LNCAP (cell line): ENCODE measurements at regions not wholly inside any gene's neighbourhood (a gene's known extent, or its start where the extent isn't known, plus 50 kb on each side); places are given as distances from the start of the nearest gene placed in this dataset.

Experiments used
- TF ChIP-seq, protein P1 (sequence below): fragments of 450-650 bp; IDR thresholded peaks from 2 replicates; pipeline ENCODE4 v1.5.1; 2017; ENCODE audit warnings: mild to moderate bottlenecking

DNA sequence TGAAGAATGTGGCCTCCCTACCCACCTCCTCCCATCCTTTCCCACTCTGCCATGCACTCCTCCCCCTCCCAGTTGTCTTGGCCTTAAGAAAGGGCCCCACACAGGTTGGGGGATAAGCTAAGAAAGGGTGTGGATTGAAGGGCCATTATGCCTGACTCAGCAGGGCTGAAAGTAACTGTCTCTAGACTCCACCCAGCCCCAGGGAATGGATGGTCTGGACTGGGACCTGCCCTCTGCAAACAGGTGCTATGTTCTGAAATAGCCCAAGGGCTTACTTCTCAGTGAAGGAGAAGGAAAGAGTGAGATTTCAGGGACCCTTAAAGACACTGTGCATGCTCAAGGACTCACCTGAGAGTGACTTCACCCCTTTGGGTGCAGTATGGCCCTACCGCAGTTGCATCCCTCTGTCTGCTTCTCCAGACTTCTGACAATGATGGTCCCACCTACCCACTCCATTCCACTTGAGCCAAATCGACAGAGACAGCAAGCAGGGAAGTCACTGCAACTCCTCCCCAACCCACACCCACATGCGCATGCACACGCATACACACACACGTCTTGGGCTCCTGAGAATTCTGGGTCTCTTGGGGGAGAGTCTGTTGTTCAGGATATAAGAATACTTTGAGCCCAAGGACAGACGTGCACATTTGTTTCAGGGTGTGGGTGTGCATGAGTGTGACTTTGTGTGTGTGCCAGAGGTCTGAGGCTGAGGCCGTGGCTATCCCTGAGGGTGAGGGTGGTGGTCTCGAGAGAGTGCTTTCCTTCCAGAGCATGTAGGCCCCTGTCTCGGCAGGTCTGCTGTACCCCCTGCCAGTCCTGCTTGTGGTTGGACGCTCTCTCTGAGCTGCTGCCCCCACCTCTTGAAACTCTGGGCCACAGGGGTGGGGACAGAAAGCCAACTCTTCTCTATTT is 231.9 kb downstream of the PTPRU start:
- TF ChIP-seq, protein P1, sequence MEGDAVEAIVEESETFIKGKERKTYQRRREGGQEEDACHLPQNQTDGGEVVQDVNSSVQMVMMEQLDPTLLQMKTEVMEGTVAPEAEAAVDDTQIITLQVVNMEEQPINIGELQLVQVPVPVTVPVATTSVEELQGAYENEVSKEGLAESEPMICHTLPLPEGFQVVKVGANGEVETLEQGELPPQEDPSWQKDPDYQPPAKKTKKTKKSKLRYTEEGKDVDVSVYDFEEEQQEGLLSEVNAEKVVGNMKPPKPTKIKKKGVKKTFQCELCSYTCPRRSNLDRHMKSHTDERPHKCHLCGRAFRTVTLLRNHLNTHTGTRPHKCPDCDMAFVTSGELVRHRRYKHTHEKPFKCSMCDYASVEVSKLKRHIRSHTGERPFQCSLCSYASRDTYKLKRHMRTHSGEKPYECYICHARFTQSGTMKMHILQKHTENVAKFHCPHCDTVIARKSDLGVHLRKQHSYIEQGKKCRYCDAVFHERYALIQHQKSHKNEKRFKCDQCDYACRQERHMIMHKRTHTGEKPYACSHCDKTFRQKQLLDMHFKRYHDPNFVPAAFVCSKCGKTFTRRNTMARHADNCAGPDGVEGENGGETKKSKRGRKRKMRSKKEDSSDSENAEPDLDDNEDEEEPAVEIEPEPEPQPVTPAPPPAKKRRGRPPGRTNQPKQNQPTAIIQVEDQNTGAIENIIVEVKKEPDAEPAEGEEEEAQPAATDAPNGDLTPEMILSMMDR, result no peak

DNA sequence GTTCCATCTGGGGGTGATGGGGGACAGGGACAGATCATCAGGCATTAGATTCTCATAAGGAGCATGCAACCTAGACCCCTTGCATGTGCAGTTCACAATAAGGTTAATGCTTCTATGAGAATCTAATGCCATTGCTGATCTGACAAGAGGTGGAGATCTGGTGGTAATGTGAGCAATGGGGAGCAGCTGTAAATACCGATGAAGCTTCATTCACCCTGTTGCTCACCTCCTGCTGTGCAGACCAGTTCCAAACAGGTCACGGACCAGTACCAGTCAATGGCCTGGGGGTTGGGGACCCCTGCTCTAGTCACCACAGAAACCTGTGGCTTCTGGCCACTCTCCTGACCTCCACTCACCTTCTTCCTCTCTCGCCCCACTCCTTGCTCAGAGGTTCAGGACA is 229.9 kb downstream of the PTPRU start:
- TF ChIP-seq, protein P1, result no peak

DNA sequence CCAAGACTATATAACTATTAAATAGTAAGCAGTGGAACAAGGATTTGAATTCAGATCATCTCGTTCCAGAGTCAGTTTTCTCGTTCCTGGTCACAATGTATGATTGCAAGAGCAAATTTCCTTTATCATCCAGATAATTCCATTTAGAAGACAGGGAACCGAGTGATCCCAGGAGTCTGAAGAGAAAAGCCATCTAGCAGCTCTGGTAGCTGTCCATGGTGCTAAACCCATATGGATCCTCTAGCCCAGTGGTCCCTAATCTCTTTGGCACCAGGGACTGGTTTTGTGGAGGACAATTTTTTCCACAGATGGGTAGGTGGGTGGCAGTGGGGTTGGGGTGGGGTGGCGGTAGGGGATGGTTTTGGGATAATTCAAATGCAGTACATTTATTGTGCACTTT is 229.4 kb downstream of the PTPRU start:
- TF ChIP-seq, protein P1, result no peak

DNA sequence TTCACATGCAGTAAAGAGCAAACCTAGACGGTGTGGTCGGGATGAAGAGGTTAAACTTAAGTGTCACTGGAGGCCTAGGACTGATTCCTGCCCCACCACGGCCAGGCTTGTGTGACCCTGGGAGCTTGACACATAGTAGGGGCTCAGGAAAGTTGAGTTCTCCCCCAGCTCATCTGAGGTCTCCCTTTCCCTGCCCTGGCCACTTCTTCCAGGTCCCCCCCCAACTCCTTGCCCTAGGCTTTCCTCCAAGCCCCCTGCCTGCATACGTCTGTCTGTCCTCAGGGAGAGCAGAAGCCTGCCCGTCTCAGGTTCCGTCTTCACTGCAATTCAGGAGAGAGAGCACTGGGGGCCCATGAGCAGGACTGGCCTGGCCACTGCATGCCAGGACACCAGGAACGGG is 225.8 kb downstream of the PTPRU start:
- TF ChIP-seq, protein P1, result no peak

DNA sequence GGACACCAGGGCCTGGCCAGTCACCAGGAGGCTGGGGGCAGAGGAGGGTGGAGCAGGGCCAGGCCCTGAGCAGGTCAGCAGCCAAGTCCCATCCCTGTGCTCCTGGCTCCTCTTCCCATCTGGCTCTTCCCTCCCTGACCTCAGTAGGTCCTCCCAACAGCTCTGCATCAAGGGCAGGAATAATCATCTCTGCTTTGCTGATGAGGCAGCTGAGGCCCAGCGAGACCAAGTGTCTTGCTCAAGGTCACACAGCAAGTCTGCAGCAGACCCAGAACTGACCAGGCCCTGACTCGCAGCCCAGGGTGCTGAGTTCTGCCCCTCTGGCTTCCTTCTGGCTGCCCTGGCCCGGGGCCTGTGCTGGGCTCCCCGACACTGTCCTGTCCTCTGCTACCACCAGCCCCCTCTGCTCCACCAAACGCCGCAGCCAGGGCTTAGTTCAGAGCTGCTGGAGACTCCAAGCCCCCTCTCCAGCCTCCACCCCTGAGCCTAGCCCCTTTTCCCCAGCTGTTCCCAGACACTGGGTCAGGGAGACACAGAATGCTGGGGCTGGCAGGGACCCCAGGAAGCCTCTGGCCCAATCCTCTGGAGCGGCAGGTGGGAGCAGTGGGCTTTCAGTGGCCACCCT is 224.9 kb downstream of the PTPRU start:
- TF ChIP-seq, protein P1, result no peak

DNA sequence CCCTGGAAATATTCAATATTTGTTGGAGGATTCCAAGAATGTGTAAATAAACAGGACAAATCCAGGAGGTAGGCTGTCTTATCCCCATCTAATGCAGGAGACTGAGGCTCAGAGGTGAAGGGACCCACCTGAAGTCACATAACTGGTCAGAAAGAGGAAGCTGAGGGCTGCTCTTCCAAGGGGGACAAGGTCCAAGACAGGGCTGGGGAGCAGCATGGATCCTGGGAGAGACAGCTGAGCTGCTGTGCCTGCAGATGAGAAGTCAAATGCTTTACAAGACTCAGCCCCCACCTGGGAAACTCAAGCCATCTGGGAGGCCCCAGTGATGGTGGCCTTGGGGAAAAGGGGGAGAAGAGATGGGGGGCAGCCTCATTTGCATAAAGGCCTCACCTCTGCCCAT is 224.4 kb downstream of the PTPRU start:
- TF ChIP-seq, protein P1, result no peak

DNA sequence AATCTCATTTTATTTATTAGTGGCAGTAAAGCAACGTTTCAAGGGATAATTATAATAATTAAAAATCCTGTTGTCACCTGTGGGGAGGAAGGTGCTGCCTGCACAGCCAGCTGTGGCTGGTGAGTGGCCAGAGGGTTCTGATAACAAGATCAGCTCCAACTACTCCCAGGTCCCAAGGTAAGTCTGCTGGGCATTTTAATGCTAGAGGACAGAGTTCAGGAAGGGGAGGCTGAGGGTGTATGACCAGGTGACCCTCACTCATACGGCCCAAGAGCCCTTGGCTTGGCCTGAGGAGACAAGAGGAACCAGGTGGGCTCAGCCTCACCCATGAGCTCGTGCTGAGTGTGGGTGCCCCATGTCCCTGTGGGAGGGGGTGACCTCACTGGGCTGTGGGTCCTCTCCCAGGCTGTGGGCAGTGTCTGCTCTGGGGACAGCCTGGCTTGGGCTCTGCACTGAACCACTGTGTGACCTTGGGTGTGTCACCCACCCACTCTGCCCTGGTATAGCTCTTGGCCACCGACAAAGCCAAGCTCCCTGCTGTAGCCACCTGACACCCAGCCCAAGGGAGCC is 223.8 kb downstream of the PTPRU start:
- TF ChIP-seq, protein P1, result no peak
